Stimulated activated CD4-positive, alpha-beta T cell treated with anti-CD3 and anti-CD28 coated beads, TNF-alpha, amount 100 ng/mL, for 4 hours (primary cell): ENCODE measurements at regions not wholly inside any gene's neighbourhood (a gene's known extent, or its start where the extent isn't known, plus 50 kb on each side); places are given as distances from the start of the nearest gene placed in this dataset.
A peak's percentile ranks its signal among the peaks of the same experiment; 100 is the strongest.
"Not testable (repeated sequence)": the region's sequence is repeated elsewhere in the genome, so short reads cannot be mapped to it uniquely, and the experiment has no call there.

Source experiments
- DNase-seq, 3 experiments: peaks; one replicate each; pipeline ENCODE4 v3.0.0-alpha.2; 2020; ENCODE audit warnings: low read depth in 3 of 3

- DNase-seq = not testable (repeated sequence)
Observed at GRCh38 chr1:845641-846040, 78.1 kb upstream of the SAMD11 start.

- DNase-seq = not testable (repeated sequence)
Observed at GRCh38 chr1:849873-850272, 73.8 kb upstream of the SAMD11 start.

- not testable (repeated sequence) for DNase-seq
Observed at GRCh38 chr1:850318-850717, 73.4 kb upstream of the SAMD11 start.

- DNase-seq = not testable (repeated sequence)
Observed at GRCh38 chr1:851398-851797, 72.3 kb upstream of the SAMD11 start.

- DNase-seq = not testable (repeated sequence)
Observed at GRCh38 chr1:851841-852240, 71.9 kb upstream of the SAMD11 start.

- DNase-seq = not testable (repeated sequence)
Observed at GRCh38 chr1:855202-855981, 68.3 kb upstream of the SAMD11 start.

- DNase-seq = not testable (repeated sequence)
Observed at GRCh38 chr1:856541-857057, 67.1 kb upstream of the SAMD11 start.

- DNase-seq = not testable (repeated sequence)
Observed at GRCh38 chr1:857926-858648, 65.6 kb upstream of the SAMD11 start.

GRCh38 chr1:858649-859041 is 65.1 kb upstream of the SAMD11 start:
- not testable (repeated sequence) for DNase-seq

- not testable (repeated sequence) for DNase-seq
Observed at GRCh38 chr1:860941-861340, 62.8 kb upstream of the SAMD11 start.

GRCh38 chr1:861714-862113 is 62.0 kb upstream of the SAMD11 start:
- DNase-seq = no peak

GRCh38 chr1:862601-863000 is 61.1 kb upstream of the SAMD11 start:
- not testable (repeated sequence) for DNase-seq

- not testable (repeated sequence) for DNase-seq
Observed at GRCh38 chr1:865633-866032, 58.1 kb upstream of the SAMD11 start.

GRCh38 chr1:866095-866494 is 57.6 kb upstream of the SAMD11 start:
- no peak for DNase-seq

GRCh38 chr1:866631-867299 is 57.0 kb upstream of the SAMD11 start:
- DNase-seq = not testable (repeated sequence)

- DNase-seq = not testable (repeated sequence)
Observed at GRCh38 chr1:867550-867949, 56.2 kb upstream of the SAMD11 start.

- DNase-seq = peak; percentile 68 to 78 (median 76)
Observed at GRCh38 chr1:869499-870244, 54.1 kb upstream of the SAMD11 start.
